ENCODE measurements at regions not wholly inside any gene's neighbourhood (a gene's known extent, or its start where the extent isn't known, plus 50 kb on each side); places are given as distances from the start of the nearest gene placed in this dataset.
"Not testable (repeated sequence)": the region's sequence is repeated elsewhere in the genome, so short reads cannot be mapped to it uniquely, and the experiment has no call there.

DNA sequence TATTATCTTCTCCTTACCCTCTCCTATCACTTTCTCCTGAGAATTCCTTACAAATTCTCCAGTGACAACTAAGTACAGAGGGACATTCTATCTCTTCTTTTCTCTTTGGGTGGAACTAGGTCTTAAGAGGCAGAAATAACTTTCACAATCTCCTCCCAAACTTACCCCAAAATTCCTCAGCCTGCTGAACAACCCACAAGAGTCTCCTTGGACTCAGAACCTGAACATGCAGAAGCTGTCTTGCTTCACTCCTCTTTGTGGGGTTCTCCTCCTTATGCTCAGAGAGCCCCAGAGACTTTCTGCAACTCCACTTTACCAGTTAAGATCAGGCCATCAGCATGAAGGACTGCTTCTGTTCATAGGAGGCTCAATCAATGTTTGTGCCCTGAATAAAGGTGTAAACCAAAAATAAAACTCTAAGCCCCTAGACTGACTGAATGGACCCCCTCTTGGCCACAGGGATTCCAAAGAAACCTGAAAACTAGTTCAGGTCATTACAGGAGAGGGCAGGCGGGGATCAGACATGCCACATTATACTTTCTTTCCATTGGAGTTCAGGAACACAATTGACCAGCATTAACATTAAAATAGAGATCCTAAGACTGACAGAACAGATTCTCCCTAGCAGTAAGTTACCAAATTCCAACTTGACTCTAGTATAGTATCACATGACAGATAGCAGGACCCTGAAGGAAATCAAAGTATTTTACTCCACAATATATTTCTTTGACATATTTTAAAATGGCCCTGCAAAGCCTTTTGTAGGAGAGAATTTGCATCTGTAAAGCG, 179.7 kb upstream of the FBXL17 start:
- DNase-seq (ENCODE audit: low read depth), result no peak
- in situ Hi-C loops (cut with HindIII; ENCODE audit: low sequenced_read_pairs), result no loop called here
- no peak overlapping the region for H3K4me3 ChIP-seq (ENCODE audit: low read depth, low read length)
- no peak for TF ChIP-seq CTCF (IDR thresholded peaks at IDR 0.05; ENCODE audit: low read depth, low read length, missing control alignments)

DNA sequence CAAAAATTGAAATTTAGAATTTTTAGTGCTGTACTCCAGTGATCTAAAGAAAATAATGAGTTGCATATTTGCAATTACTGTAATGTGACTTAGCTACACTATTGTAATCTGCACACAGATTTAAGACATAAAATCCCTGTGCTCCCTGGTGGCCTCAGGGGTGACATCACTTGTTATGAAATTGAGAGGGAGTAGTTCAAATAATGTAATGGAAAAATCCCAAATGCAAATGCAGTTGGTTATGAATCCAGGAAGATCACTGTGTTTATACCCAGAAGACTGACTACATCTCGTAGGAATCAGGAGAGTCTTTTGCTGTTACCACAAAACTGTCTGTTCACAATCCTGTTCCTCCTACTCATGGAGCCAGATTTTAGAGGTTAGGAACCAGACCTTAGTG, 178.7 kb upstream of the FBXL17 start:
- TF ChIP-seq CTCF (IDR thresholded peaks at IDR 0.05; ENCODE audit: low read depth, low read length, missing control alignments), result no peak
- in situ Hi-C loops (cut with HindIII; ENCODE audit: low sequenced_read_pairs), result no loop called here
- no peak overlapping the region for H3K4me3 ChIP-seq (ENCODE audit: low read depth, low read length)
- DNase-seq (ENCODE audit: low read depth), result no peak

- DNase-seq (ENCODE audit: low read depth), result no peak
- in situ Hi-C loops (cut with HindIII; ENCODE audit: low sequenced_read_pairs), result no loop called here
- TF ChIP-seq CTCF (IDR thresholded peaks at IDR 0.05; ENCODE audit: low read depth, low read length, missing control alignments), result no peak
- no peak overlapping the region for H3K4me3 ChIP-seq (ENCODE audit: low read depth, low read length)
Observed at GRCh38 chr5:108560166-108560565, 178.3 kb upstream of the FBXL17 start.

- DNase-seq (ENCODE audit: low read depth); H3K4me3 ChIP-seq (ENCODE audit: low read depth, low read length); in situ Hi-C loops (cut with HindIII; ENCODE audit: low sequenced_read_pairs): not testable (repeated sequence)
Observed at GRCh38 chr5:108558840-108559239, 176.9 kb upstream of the FBXL17 start.

GRCh38 chr5:108558142-108558541, 176.2 kb upstream of the FBXL17 start:
- DNase-seq (ENCODE audit: low read depth); H3K4me3 ChIP-seq (ENCODE audit: low read depth, low read length); in situ Hi-C loops (cut with HindIII; ENCODE audit: low sequenced_read_pairs): not testable (repeated sequence)

- no peak for DNase-seq (ENCODE audit: low read depth)
- in situ Hi-C loops (cut with HindIII; ENCODE audit: low sequenced_read_pairs), result no loop called here
- no peak for TF ChIP-seq CTCF (IDR thresholded peaks at IDR 0.05; ENCODE audit: low read depth, low read length, missing control alignments)
- H3K4me3 ChIP-seq (ENCODE audit: low read depth, low read length), result no peak overlapping the region
Observed at GRCh38 chr5:108557686-108558085, 175.8 kb upstream of the FBXL17 start.

DNA sequence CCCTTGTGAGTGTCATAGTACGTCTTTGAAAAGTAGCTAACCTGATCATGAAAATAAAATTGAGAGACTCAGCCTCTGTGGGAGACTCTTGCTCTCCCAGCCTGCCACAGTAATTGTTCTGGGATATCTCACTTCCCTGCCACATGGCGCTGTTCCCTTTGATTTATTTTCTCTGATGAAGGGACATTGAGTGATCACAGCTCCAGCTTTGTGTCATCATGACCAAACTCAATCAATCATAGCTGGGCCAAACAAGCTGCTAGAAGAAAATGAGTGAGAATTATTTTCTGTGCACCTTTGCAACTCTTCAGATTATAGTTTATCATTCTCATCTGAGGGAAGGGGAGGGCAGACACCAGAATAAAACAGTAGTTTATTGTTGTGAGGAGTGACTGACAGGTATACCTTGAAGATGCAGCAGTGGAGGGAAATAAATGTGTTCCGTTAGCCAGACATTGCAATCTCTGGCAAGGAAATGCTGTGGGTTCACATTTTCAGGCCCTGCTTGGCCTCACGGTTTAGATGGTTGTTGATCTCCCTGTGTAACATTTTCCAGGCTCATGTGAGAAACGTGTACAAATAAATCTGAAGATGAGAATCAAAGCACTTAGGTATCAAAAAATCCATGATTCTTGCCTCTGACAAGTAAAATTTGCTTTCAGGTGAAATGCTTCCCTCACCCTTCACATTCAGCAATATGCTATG, 174.7 kb upstream of the FBXL17 start:
- no peak overlapping the region for H3K4me3 ChIP-seq (ENCODE audit: low read depth, low read length)
- no peak for DNase-seq (ENCODE audit: low read depth)
- in situ Hi-C loops (cut with HindIII; ENCODE audit: low sequenced_read_pairs), result no loop called here
- TF ChIP-seq CTCF (IDR thresholded peaks at IDR 0.05; ENCODE audit: low read depth, low read length, missing control alignments), result no peak

All from astrocyte of the cerebellum (primary cell).